Fibroblast of the aortic adventitia (primary cell): ENCODE measurements at regions not wholly inside any gene's neighbourhood (a gene's known extent, or its start where the extent isn't known, plus 50 kb on each side); places are given as distances from the start of the nearest gene placed in this dataset.

ENCODE experiments used
- DNase-seq: peaks from one replicate; pipeline ENCODE4 v3.0.0-alpha.2; 2010; ENCODE audit warnings: low read depth
- H3K4me3 ChIP-seq: 2 replicates; pipeline ENCODE4 v1.5.1; 2011; ENCODE audit warnings: low read depth, mild to moderate bottlenecking, control low read depth, low read length, moderate library complexity
- CTCF ChIP-seq: IDR thresholded peaks from 2 replicates; pipeline ENCODE4 v1.5.1; 2011; ENCODE audit warnings: mild to moderate bottlenecking, low read length, control low read depth, inconsistent platforms; ENCODE audit not compliant: insufficient read depth

- no peak for DNase-seq
- H3K4me3 ChIP-seq = no peak overlapping the region
- no peak for TF ChIP-seq CTCF
Measured at GRCh38 chr4:18441676-18442075, 420.1 kb upstream of the LCORL start.

GRCh38 chr4:18441203-18441590, 419.6 kb upstream of the LCORL start:
- no peak for DNase-seq
- H3K4me3 ChIP-seq = no peak overlapping the region
- no peak for TF ChIP-seq CTCF

GRCh38 chr4:18440527-18441202, 419.1 kb upstream of the LCORL start:
- H3K4me3 ChIP-seq = no peak overlapping the region
- no peak for TF ChIP-seq CTCF

GRCh38 chr4:18439311-18439710, 417.8 kb upstream of the LCORL start:
- no peak for TF ChIP-seq CTCF
- H3K4me3 ChIP-seq = no peak overlapping the region
- DNase-seq = no peak

More at GRCh38 chr4:18440527-18441202, 419.1 kb upstream of the LCORL start:
- DNase-seq = no peak

GRCh38 chr4:18435781-18436180, 414.2 kb upstream of the LCORL start:
- no peak for DNase-seq
- no peak for TF ChIP-seq CTCF
- no peak overlapping the region for H3K4me3 ChIP-seq

- no peak for TF ChIP-seq CTCF
- no peak for DNase-seq
- H3K4me3 ChIP-seq = no peak overlapping the region
Measured at GRCh38 chr4:18422685-18423084, 401.1 kb upstream of the LCORL start.

GRCh38 chr4:18421519-18421918, 400.0 kb upstream of the LCORL start:
- no peak for TF ChIP-seq CTCF
- no peak overlapping the region for H3K4me3 ChIP-seq
- no peak for DNase-seq
